Chondrocyte (in vitro differentiated cells): ENCODE measurements at regions not wholly inside any gene's neighbourhood (a gene's known extent, or its start where the extent isn't known, plus 50 kb on each side); places are given as distances from the start of the nearest gene placed in this dataset.

ENCODE experiments used
- DNase-seq: peaks from one replicate; pipeline ENCODE4 v3.0.0; 2021; ENCODE audit warnings: mixed read lengths, low spot score
- H3K27ac Mint-ChIP-seq: one replicate; pipeline ENCODE4 v1.8.0; 2021; ENCODE audit warnings: mild to moderate bottlenecking, moderate library complexity, mixed read lengths; ENCODE audit not compliant: unreplicated experiment
- H3K27me3 Mint-ChIP-seq: 2 replicates; pipeline ENCODE4 v1.8.0; 2021; ENCODE audit warnings: low read depth, mixed read lengths
- H3K36me3 Mint-ChIP-seq: 2 replicates; pipeline ENCODE4 v1.8.0; 2021; ENCODE audit warnings: low read depth, mixed read lengths
- H3K4me1 Mint-ChIP-seq: 2 replicates; pipeline ENCODE4 v1.8.0; 2021; ENCODE audit warnings: low read depth, mild to moderate bottlenecking, mixed read lengths
- H3K4me3 Mint-ChIP-seq: one replicate; pipeline ENCODE4 v1.8.0; 2021; ENCODE audit warnings: mild to moderate bottlenecking, moderate library complexity, mixed read lengths; ENCODE audit not compliant: unreplicated experiment
- H3K9me3 Mint-ChIP-seq: 2 replicates; pipeline ENCODE4 v1.8.0; 2021; ENCODE audit warnings: low read depth, mixed read lengths
- CTCF ChIP-seq: fragments of 200-600 bp; sonication (generic); IDR thresholded peaks from 2 replicates; pipeline ENCODE4 v1.5.0; 2021; ENCODE audit warnings: antibody characterized with exemption, mild to moderate bottlenecking, moderate library complexity

DNA sequence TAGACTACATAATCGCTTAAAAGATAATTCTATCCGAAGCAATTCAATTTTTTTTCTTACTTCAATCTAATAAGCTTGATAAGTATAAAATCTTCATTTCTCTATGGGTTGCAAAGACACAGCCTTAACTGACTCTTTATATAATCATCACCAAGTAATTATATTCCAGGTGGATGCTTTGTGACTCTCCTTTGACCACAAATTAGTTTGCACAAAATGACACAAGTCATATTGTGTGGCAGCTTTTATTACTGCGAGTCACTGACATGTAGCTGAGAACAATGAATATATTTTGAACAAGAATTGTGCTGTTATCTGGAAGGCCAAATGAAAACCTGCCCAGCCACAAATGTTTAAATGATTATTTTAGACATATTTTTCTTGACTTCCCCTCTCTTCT lies 1727.8 kb downstream of the ARAP2 start:
- H3K36me3 Mint-ChIP-seq: no peaks in the 10 kb centered on the region
- no peak for TF ChIP-seq CTCF
- H3K27ac Mint-ChIP-seq: no peak overlapping the region
- H3K4me3 Mint-ChIP-seq: no peak overlapping the region
- H3K27me3 Mint-ChIP-seq: no peaks in the 10 kb centered on the region
- DNase-seq: no peak
- peaks cover 10% of the 10 kb centered on the region for H3K4me1 Mint-ChIP-seq
- H3K9me3 Mint-ChIP-seq: peaks cover 5% of the 10 kb centered on the region

DNA sequence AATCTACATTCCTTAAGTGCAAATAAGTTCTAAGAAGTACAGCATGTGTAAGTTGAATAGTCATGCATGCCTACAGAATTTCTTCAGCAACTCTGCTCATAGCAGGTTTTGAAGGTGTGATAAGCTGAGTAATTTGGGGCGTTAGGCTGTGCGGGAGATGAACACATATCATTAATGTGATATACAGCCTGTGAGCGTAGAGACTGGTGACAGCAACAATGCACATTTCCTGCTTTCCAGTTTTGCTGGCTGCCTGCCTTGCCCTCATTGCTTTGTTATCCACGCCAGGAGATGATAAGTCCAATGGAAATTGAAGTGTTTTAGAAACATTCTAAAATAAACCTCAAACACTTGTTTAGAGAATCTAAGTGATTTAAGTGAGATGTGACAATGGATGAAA lies 1709.4 kb downstream of the ARAP2 start:
- DNase-seq: no peak
- Mint-ChIP-seq H3K4me1 (no peaks in the 10 kb centered on the region), H3K4me3 (no peak overlapping the region)

DNA sequence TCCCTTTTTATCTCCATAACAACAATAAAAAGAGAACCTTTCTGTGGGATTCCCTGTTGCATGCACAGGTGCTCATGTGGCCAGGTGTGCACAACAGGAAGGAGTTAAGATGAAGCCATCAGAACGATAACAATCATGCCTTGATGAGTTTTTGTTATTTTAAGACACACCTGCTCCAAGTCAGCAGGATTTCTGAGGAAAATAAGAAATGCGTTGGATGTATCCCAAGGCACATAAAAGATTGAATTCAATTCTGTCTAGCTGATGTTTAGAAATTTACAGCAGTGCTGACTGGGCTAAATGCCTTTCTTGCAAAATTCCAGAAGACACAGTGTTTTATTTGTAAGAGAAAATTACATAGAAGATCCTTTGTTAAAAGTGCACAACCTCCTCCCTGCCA lies 1678.2 kb downstream of the ARAP2 start:
- TF ChIP-seq CTCF: no peak
- no peak for DNase-seq
- H3K36me3 Mint-ChIP-seq: no peaks in the 10 kb centered on the region
- no peaks in the 10 kb centered on the region for H3K9me3 Mint-ChIP-seq
- no peak overlapping the region for H3K27ac Mint-ChIP-seq
- H3K4me3 Mint-ChIP-seq: no peak overlapping the region
- H3K4me1 Mint-ChIP-seq: no peaks in the 10 kb centered on the region
- no peaks in the 10 kb centered on the region for H3K27me3 Mint-ChIP-seq

More for the DNA sequence above, 1709.4 kb downstream of the ARAP2 start:
- no peaks in the 10 kb centered on the region for H3K27me3 Mint-ChIP-seq
- H3K36me3 Mint-ChIP-seq: no peaks in the 10 kb centered on the region
- TF ChIP-seq CTCF: no peak
- H3K9me3 Mint-ChIP-seq: no peaks in the 10 kb centered on the region
- H3K27ac Mint-ChIP-seq: no peak overlapping the region

GRCh38 chr4:34572026-34572425 lies 1672.3 kb downstream of the ARAP2 start:
- DNase-seq: no peak
- H3K27ac Mint-ChIP-seq: no peak overlapping the region
- peaks cover 2% of the 10 kb centered on the region for H3K27me3 Mint-ChIP-seq
- H3K4me3 Mint-ChIP-seq: no peak overlapping the region
- TF ChIP-seq CTCF: no peak
- no peaks in the 10 kb centered on the region for H3K9me3 Mint-ChIP-seq
- no peaks in the 10 kb centered on the region for H3K4me1 Mint-ChIP-seq
- H3K36me3 Mint-ChIP-seq: no peaks in the 10 kb centered on the region

- H3K36me3 Mint-ChIP-seq: no peaks in the 10 kb centered on the region
- no peaks in the 10 kb centered on the region for H3K27me3 Mint-ChIP-seq
- H3K4me1 Mint-ChIP-seq: peaks cover 9% of the 10 kb centered on the region
- no peak overlapping the region for H3K27ac Mint-ChIP-seq
- H3K9me3 Mint-ChIP-seq: peaks cover 3% of the 10 kb centered on the region
- peak; percentile 32 for DNase-seq
- H3K4me3 Mint-ChIP-seq: no peak overlapping the region
- TF ChIP-seq CTCF: no peak
Measured at GRCh38 chr4:34615315-34615714, 1629.0 kb downstream of the ARAP2 start.
